ENCODE measurements at regions not wholly inside any gene's neighbourhood (a gene's known extent, or its start where the extent isn't known, plus 50 kb on each side); places are given as distances from the start of the nearest gene placed in this dataset.

DNA sequence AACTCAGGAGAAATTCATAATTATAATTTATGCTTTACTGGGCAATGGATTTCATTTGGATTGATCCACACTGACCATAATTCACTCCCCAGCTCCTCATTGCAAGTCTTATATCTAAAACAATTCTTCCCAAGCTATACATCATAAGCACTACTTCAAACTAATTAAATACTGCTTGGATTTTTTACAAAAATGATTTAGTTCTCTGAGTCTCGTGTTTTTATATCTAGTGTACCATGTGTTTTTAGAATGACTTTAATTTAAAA is 443.8 kb downstream of the GPAM start:
- no peak for DNase-seq (ENCODE audit: low spot score)

DNA sequence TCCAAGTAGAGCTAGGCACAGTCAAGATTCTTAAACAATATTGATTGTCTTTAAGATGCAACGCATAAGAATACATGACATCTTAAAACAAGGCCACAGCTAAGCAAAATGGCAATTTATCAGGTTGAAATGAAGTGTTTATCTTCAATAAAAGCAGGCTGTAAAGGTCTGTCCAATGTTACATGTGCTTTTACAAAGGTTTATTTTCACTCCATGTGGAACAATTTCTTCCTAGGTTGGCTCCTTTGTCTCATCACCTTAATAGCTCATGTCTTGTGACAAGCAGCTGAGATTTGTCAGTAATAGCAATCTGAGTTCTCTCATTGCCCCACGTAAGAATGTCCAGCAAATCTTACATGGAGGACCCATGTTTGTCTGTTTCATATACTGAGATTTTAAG is 437.6 kb downstream of the GPAM start:
- no peak for DNase-seq (ENCODE audit: low spot score)

DNA sequence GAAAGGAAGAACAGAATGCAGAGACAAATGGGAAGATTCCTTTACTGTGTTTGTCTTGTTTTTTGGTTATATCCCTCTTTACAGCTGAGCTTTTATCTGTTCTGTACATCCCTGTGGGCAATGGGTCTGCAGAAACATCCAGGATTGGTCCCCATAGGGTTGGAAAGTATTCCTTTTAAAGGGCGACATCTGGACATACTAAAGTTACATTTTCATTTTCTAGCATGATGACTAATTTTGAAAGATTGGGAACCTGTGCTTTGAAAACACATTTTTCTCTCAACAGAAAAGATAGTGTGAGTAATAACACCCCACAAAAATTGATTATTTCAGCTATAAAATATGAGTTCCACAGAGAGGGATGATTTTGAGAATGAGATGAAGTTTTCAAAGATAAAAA is 435.8 kb downstream of the GPAM start:
- DNase-seq (ENCODE audit: low spot score), result no peak

DNA sequence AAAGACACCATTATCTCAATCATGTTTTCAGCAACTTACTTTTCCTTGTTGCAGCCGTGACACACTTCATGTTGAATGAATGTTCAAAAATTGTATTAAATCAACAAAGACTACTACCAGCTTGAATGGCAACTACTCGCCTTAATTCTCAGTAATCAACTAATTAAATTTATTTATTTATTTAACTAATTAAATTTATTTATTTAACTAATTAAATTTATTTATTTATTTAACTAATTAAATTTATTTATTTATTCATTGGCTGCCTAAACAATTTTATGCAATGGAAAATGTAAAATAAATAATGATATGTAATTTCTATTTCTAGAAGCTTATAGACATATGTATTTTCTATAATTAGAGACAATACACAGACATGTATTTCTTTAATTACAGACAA is 435.4 kb downstream of the GPAM start:
- DNase-seq (ENCODE audit: low spot score), result no peak

DNA sequence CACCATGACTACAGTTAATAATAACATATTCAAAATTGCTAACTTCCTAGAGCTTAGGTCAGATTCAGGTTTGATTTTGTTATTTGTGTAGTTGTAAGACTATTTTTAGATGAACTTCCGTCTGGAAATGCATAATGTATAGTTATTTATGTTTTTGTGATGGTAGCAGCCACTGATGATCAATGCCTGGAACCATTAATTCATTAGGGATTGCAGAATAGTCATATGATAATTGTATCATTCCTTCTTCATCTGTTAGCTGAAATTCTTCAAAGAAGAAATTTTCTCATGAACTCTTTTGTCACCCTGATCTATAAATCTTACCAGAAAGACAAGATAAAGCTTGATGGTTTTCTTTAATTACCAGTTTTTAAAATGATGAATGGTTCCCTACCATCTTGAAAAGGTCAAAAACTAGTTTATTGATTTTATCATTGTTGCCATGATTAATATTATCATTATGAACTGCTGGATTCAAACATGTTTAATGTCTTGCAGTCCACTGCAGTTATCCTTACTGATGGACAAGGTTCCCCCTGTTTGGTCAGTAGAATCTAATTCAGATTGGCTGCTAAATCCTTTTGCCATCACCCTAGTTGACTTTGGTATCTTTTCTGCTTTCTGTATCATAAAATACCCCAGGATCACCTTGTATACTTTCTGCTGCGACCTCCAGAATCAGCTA is 433.3 kb downstream of the GPAM start:
- no peak for DNase-seq (ENCODE audit: low spot score)

DNA sequence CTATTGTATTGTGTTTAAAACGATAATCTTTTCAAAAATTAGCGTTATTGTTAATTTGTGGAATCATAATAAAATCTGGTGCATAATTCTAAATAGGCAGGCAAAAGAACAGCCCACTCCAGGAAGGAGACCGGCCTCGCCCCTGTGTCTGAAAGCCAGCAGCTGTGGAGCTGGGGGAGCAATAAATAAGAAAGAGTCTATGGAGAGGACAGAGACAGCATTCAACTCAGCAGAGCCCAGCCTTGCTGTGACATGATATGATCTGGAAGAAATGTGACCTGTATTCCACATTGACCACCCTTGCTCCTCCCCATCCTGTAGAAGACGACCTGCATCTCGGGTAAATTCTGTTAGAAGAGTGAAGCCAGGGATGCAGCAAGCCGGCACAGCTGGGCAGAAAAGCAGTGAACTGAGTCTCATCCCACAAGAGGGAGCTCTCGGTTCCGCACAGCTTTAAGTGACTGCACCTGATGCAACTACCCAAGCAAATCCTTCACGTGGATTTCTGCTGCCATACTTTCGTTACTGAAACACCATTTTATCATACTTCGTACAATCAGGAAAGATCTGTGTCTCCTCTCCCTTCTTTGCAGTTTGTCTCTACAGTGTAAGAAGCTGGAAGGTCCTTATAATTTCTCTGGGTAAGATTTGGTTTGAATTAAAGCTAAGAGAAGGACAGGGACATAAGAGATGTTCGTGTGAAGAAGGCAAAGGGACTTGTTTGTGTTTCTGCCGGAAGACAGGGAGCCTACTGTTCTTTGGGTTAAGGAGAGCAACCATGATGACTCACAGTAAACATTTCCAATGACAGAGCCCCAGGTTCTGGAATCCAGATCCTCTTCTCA is 427.1 kb downstream of the GPAM start:
- DNase-seq (ENCODE audit: low spot score), result peak; percentile 15

DNA sequence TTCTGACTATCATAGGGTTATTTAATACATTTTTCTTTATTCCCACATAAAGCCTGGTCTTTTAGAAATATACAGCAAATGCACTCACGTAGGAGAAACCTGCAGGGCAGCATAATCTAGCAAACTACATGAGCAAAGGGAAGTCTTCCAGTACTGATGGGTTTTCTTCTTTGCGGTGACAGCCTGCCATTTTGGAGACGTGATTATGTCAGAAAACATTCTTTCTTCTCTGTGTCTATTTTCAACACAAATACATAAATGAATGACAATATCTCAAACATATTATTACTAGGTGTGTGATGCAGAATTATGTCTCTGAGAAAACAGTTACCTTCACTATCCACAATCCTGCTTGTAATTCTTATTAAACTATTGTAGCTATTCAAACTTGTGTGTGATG is 425.0 kb downstream of the GPAM start:
- no peak for DNase-seq (ENCODE audit: low spot score)

DNA sequence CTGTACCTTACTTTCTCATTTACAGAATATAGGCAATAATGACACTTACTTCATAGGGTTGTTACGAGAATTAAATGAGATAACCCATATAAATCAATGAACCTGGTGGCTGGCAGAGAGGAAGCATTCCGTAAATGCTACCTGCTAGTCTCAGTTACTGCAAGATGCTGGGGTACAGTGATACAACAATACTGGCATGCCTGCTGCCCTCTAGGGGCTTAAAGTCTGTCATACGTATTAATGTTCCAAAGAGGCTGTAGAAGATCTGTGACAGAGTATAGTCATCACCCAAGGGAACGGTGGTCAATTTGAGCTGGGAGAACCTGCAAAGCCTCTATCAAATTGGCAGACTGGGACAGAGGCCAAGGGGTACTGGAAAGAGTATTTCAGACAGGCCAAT is 421.5 kb downstream of the GPAM start:
- DNase-seq (ENCODE audit: low spot score), result no peak

DNA sequence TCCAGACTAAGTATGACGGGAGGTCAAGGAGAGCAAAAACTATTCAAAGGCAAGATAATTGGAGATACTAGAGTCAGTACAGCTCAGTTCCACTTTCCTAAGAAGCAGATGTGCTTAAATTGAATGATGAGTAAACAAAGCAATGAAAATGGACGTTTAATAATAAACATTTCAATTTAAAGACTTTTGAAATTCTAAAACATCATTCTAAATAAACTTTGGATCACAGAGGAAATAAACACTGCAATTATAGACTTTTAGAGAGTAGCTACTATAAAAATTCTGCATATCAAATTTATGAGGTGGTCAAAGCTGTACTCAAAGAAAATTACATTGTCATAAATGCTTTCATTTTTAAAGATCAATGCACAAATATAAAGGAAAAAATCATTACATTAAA is 418.3 kb downstream of the GPAM start:
- DNase-seq (ENCODE audit: low spot score), result no peak

DNA sequence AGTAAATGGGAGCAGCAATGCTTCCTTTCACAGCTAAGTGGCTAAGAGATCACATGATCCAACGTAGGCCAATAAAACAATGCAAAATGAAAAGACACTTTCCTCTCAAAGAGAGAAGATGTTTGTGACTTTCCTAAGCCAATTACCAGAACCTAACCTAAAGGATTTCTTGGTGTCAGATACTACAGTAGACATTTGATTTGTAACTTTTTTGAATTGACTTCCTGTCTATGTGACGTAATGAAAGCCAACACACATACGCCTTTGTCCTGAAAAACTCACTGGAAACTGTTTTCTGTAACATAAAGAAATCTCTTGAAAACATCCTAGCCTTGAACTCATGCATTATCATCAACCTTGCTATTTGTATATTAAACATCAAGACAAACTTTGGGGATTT is 417.1 kb downstream of the GPAM start:
- no peak for DNase-seq (ENCODE audit: low spot score)

DNA sequence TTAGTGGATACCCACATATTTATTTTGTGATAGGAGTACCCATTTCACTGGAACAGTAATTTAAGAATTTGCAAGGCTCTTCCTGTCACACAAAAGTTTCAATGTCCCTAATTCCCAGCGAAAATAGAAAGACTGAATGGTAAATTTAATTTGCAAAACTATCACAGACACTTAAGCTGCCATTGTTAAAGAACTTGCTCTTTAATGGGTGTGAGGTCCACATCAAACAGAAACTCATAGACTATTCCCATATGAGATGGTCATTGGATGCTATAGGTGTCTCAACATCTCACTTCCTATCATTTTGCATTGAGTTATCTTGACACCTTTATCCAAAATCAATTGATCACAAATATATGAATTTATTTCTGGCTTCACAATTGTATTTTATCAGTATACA is 415.9 kb downstream of the GPAM start:
- no peak for DNase-seq (ENCODE audit: low spot score)

DNA sequence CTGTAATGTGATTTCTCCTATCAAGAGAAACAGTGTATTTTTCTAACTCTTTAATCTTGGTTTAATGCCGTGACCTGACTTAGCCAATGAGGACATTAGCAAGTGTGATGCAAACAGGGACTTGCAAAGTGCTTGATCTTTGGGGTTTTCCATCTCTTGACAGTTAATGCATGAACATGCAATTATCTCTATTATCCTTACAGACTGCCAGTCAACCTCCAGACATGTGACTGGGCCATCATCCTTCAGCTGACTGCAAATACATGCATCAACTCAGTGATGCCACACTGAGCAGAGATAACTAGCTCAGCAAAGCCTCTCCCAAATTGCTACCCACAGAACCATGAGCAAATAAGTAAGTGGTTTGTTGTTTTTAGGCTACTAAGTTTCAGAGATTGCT is 409.6 kb downstream of the GPAM start:
- no peak for DNase-seq (ENCODE audit: low spot score)

DNA sequence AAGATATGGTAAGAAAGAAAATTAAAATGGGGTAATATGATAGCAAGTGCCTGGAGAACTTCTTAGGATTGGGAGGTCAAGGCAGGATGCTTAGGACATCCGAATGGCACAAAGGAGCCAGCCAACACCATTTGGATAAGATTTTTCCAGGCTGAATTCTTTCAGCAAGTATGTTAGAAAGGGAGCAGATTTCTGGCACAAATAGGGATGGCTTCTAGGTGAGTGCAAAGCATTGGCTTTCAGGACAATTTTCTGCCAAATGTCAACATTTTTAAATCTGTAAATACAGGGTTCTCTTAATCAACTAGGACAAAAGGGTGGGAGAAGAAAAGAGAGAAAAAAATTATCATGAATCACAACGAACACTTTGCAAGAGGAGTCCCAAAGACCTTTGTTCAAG is 409.1 kb downstream of the GPAM start:
- DNase-seq (ENCODE audit: low spot score), result no peak

DNA sequence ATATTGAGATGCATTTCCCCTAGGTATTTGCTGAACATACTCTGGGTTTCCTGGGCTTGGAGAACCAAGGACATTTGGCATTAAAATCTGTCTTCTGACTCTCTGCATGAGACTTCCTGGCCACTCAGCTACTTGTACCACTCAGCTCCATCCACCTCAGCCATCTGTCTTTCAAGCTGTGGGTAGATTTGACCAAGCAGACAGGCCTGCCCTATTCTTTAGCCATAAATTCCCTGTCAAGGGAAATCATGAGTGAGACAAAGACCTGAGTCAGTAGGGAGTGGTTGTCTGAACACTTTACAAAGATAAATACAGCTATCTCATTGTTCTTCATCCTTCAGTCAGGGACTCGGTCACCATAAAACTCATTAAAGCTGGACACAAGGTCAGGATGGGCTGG is 399.1 kb downstream of the GPAM start:
- no peak for DNase-seq (ENCODE audit: low spot score)

DNA sequence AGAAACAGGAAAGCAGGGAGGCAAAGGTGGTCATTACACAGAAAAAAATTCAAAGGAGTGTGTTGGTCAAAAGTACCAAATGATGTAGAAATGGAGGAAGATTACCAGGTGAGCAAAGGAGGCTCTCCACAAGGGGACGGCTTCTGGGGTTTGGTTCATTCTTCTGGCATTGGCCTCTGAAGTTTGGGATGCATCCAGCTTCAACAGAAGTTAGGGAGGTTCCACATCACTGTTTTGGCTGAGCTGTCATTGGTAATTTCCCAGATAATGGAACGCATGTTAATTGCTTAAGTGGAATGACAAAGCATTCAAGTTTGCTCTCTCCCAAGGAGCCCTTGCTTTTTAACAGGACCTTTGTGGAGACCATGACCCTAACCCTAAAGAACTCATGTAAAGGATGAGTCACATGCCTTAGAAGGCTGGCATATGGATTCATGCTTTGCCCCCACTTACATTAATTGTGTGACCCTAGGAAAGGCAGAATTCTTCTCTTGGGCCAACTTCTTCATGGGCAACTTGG is 398.6 kb downstream of the GPAM start:
- DNase-seq (ENCODE audit: low spot score), result no peak

DNA sequence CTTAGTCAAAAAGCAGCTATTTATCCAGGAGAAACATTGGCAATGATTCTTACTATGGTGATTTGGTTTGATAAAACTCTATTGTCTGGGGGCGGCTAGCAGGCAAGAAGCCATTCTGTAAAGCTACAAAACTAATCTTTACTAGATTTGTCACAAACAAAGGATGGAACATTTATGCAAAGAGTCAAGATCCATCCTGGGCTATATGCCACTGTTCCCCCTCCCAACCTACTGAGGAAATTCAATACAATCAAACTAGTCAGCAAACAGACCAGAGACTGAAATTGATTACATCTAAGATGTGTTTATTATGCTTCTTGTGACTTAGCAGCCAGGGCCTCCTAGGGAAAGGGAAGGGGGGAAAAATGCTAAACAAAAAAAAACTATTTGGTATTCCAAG is 397.6 kb downstream of the GPAM start:
- DNase-seq (ENCODE audit: low spot score), result no peak

DNA sequence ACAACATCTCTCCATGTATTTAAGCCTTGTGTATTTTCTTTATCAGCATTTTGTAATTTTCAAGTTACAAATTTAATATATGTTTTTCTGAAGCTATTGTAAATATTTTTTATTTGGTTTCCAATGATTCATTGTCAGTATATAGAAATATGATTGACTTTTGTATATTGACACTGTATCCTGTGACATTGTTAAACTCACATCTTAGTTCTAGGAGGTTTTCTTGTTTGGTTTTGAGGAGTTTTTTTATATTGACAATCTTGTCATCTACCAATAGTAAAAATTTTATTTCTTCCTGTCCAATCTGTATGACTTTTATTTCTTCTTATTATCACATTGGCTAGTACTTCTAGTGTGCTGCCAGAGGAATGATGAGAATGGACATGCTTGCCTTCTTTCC is 393.7 kb downstream of the GPAM start:
- DNase-seq (ENCODE audit: low spot score), result no peak

DNA sequence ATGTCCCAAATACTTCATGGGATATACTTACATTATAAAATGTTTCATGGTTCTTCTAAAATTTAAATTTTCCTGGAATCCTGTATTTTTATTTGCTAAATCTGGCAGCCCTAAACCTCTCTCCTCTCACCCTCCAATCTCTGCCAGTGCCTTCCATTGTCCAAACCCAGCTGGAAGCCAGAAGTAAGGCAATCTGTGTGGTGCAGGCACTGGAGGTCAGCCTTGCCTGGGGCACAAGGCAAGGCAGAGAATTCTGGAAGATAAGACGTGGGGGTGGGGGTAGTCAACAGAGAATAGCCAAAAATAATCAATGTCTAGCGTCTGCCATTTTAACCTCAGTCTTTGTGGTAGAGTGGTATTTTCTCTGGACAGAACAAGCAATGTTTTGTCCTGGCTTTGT is 381.7 kb downstream of the GPAM start:
- no peak for DNase-seq (ENCODE audit: low spot score)

DNA sequence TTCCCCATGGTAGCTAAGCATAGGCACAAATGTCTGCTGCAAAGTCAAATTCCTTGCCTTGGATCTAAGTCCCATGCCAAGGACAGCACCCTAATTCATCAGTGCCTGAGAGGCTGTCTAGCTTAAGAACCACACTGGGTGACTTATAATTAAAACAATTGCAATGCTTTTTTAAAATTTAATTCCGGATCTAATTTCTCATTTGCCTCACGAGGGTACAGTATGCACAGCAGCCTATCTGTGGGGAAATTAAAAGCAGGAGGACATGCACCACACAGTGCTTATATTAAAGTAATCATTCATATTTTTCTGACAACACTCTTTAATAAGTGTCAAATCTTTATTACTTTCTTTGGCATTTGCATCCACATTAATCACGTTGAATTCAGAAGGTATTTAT is 378.8 kb downstream of the GPAM start:
- no peak for DNase-seq (ENCODE audit: low spot score)

DNA sequence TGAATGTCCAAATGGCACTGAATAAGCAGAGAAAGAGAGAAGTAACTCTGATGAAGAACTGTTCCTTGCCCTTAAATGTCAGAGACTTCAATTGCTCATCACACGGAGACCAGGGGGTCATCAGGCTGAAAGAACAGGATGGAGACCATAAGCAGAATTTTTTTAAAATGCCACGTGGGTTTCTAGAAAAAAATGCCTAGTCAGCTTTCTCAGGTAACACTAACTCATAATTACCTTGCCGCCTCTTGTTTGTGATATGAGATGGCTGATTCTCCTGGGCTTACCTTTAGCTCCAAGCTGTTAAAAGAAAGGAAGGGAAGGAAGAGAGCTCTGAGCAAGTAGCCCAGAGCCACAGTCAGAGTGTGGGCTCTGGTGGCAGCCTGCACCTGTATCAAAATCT is 372.0 kb downstream of the GPAM start:
- DNase-seq (ENCODE audit: low spot score), result no peak

DNA sequence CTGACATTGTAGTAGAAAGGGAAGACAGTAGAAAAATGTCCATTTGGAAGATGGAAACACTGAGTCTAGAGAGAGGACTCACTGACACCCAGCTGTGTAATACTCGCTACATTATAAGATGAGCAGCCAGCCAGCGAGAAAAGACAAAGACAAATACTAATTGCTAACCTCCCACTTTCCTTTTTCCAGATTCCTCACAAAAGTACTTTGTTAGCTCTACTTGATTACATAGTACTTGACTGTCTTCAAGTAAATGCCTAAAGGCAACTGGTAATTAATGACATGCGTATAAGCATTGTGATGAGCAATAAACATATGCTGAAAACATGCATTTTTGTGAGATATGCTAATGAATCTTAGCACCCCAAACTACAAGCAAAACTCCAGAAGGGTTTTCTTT is 363.1 kb downstream of the GPAM start:
- no peak for DNase-seq (ENCODE audit: low spot score)

DNA sequence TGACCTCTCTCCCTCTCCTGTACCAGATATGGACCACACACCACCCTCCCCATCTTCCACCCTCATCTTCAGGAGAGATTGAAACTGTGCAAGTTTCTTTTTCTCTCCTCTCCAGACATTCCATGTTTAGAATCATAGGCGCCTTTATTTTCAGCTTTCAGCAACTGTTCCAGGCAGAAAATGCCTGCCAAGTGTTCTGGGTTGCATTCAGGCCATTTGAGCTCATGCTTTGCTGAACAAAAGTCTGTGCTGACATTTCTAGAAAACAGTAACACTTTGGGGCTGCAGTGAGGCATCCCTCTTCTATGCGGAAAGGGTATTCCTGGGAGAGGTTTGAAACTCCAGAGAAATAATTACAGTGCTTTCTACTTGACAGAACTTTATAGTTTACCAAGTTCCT is 361.7 kb downstream of the GPAM start:
- DNase-seq (ENCODE audit: low spot score), result no peak

DNA sequence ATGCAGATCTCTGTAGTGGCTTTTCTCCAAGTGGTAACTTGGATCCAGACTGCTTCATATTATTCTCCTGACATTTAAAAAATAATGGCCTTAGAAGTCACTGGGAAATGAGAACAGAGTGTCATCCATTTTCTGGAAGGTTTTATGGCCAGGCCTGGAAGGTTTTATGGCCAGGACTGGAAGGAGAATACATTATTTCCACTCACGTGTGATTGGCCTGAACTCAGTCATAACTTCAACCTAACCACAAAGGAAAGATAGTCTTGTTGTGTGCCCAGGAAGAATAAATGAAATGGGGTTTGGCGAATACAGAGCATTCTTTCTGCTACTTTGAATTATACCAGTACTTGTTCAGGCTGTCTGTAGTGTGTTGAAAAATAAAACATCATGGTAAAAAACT is 360.9 kb downstream of the GPAM start:
- DNase-seq (ENCODE audit: low spot score), result no peak

DNA sequence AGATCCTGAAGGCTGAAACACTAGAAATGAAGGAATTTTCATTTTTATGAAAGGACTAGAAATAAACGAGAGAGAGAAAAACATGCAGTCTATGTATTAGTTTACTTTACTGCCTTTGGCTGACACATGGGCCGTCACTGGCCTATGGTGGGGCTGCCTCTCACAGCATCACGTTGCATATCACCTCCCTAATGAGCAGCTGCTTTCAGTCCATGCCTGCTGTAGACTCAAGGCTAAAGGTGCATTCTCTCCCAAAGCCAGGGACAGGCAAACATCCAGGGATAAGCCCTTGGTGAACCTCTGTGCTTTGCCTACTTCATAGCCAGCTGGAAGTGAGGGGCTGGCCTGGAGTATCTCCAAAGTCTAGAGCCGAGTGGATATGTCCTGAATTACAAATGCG is 359.4 kb downstream of the GPAM start:
- no peak for DNase-seq (ENCODE audit: low spot score)

Data from activated CD4-positive, alpha-beta T cell treated with anti-CD3 and anti-CD28 coated beads, Interleukin-2, Interleukin-4, amounts not matched to agents 100 ng/mL and 50 ng/mL, durations not matched to agents 16 hours and 8 hours (primary cell).